ENCODE measurements at regions not wholly inside any gene's neighbourhood (a gene's known extent, or its start where the extent isn't known, plus 50 kb on each side); places are given as distances from the start of the nearest gene placed in this dataset.

GRCh38 chr2:15823459-15824396 is 116.6 kb upstream of the MYCN start:
- TF ChIP-seq, protein P1, sequence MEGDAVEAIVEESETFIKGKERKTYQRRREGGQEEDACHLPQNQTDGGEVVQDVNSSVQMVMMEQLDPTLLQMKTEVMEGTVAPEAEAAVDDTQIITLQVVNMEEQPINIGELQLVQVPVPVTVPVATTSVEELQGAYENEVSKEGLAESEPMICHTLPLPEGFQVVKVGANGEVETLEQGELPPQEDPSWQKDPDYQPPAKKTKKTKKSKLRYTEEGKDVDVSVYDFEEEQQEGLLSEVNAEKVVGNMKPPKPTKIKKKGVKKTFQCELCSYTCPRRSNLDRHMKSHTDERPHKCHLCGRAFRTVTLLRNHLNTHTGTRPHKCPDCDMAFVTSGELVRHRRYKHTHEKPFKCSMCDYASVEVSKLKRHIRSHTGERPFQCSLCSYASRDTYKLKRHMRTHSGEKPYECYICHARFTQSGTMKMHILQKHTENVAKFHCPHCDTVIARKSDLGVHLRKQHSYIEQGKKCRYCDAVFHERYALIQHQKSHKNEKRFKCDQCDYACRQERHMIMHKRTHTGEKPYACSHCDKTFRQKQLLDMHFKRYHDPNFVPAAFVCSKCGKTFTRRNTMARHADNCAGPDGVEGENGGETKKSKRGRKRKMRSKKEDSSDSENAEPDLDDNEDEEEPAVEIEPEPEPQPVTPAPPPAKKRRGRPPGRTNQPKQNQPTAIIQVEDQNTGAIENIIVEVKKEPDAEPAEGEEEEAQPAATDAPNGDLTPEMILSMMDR (IDR thresholded peaks at IDR 0.05; ENCODE audit: poor library complexity, severe bottlenecking) = no peak
- TF ChIP-seq EZH2 (IDR thresholded peaks at IDR 0.05; ENCODE audit: borderline replicate concordance, insufficient read depth, low read length, poor library complexity, severe bottlenecking) = no peak
- TF ChIP-seq EP300 (conservative IDR thresholded peaks at IDR 0.05; ENCODE audit: poor library complexity, severe bottlenecking) = no peak
- no peak for TF ChIP-seq REST (IDR thresholded peaks at IDR 0.05; ENCODE audit: borderline replicate concordance)
- no peak for TF ChIP-seq POLR2AphosphoS5 (IDR thresholded peaks at IDR 0.05)
- TF ChIP-seq MXI1 (conservative IDR thresholded peaks at IDR 0.05; ENCODE audit: poor library complexity, severe bottlenecking) = no peak
- no peak for TF ChIP-seq SMC3 (conservative IDR thresholded peaks at IDR 0.05; ENCODE audit: poor library complexity)
- no peak for TF ChIP-seq RAD21 (conservative IDR thresholded peaks at IDR 0.05)
- TF ChIP-seq TAF1 (IDR thresholded peaks at IDR 0.05; ENCODE audit: low read depth) = no peak
